GM21447 (cell line): ENCODE measurements at regions not wholly inside any gene's neighbourhood (a gene's known extent, or its start where the extent isn't known, plus 50 kb on each side); places are given as distances from the start of the nearest gene placed in this dataset.
"Not testable (repeated sequence)": the region's sequence is repeated elsewhere in the genome, so short reads cannot be mapped to it uniquely, and the experiment has no call there.

Experiments used
- ATAC-seq: cut with Tn5 transposase; IDR thresholded peaks from one replicate; pipeline ENCODE4 v1.9.1; 2021; ENCODE audit not compliant: unreplicated experiment

- ATAC-seq = no peak
Observed at GRCh38 chr2:34785206-34785785, 1186.2 kb upstream of the FAM98A start.

- ATAC-seq = no peak
Observed at GRCh38 chr2:34784701-34785100, 1185.6 kb upstream of the FAM98A start.

- ATAC-seq = not testable (repeated sequence)
Observed at GRCh38 chr2:34750742-34751141, 1151.6 kb upstream of the FAM98A start.

- ATAC-seq = no peak
Observed at GRCh38 chr2:34747643-34748042, 1148.5 kb upstream of the FAM98A start.

GRCh38 chr2:34738691-34739090 lies 1139.6 kb upstream of the FAM98A start:
- no peak for ATAC-seq

GRCh38 chr2:34737146-34737545 lies 1138.0 kb upstream of the FAM98A start:
- no peak for ATAC-seq

GRCh38 chr2:34736482-34736881 lies 1137.4 kb upstream of the FAM98A start:
- ATAC-seq = no peak

- no peak for ATAC-seq
Observed at GRCh38 chr2:34734662-34735061, 1135.6 kb upstream of the FAM98A start.

GRCh38 chr2:34734042-34734441 lies 1134.9 kb upstream of the FAM98A start:
- no peak for ATAC-seq

- no peak for ATAC-seq
Observed at GRCh38 chr2:34731292-34731691, 1132.2 kb upstream of the FAM98A start.

GRCh38 chr2:34729845-34730244 lies 1130.7 kb upstream of the FAM98A start:
- ATAC-seq = no peak

GRCh38 chr2:34724107-34724506 lies 1125.0 kb upstream of the FAM98A start:
- ATAC-seq = no peak

GRCh38 chr2:34723683-34724082 lies 1124.6 kb upstream of the FAM98A start:
- ATAC-seq = no peak

- ATAC-seq = no peak
Observed at GRCh38 chr2:34719206-34719605, 1120.1 kb upstream of the FAM98A start.

GRCh38 chr2:34705551-34706247 lies 1106.6 kb upstream of the FAM98A start:
- no peak for ATAC-seq

GRCh38 chr2:34703292-34703691 lies 1104.2 kb upstream of the FAM98A start:
- ATAC-seq = no peak

- ATAC-seq = not testable (repeated sequence)
Observed at GRCh38 chr2:34702391-34702790, 1103.3 kb upstream of the FAM98A start.

- ATAC-seq = not testable (repeated sequence)
Observed at GRCh38 chr2:34677591-34677990, 1078.5 kb upstream of the FAM98A start.

- ATAC-seq = not testable (repeated sequence)
Observed at GRCh38 chr2:34677119-34677531, 1078.0 kb upstream of the FAM98A start.

GRCh38 chr2:34670482-34670881 lies 1071.4 kb upstream of the FAM98A start:
- no peak for ATAC-seq

GRCh38 chr2:34666821-34667220 lies 1067.7 kb upstream of the FAM98A start:
- ATAC-seq = no peak

GRCh38 chr2:34664266-34664665 lies 1065.2 kb upstream of the FAM98A start:
- ATAC-seq = no peak

- ATAC-seq = no peak
Observed at GRCh38 chr2:34663314-34663713, 1064.2 kb upstream of the FAM98A start.
